Upper lobe of left lung (tissue), 4 donors: ENCODE measurements at regions not wholly inside any gene's neighbourhood (a gene's known extent, or its start where the extent isn't known, plus 50 kb on each side); places are given as distances from the start of the nearest gene placed in this dataset.

ENCODE experiments used
- CTCF ChIP-seq, 6 experiments: fragments of 450-650 bp in 4 of 6; fragments of 200-600 bp in 2 of 6; sonication (generic) in 2 of 6; IDR thresholded peaks; one replicate each; pipeline ENCODE4 v1.5.1; 2016 to 2019; ENCODE audit warnings: antibody characterized with exemption in 6 of 6
- POLR2AphosphoS5 ChIP-seq, 2 donors: sonication (generic); formaldehyde crosslinking; IDR thresholded peaks; one replicate each; pipeline ENCODE4 v1.5.1; 2017; ENCODE audit warnings: antibody characterized with exemption in 2 of 2

GRCh38 chr5:26181582-26181981, 856.8 kb downstream of the CDH9 start:
- TF ChIP-seq CTCF (IDR thresholded peaks at IDR 0.05) (no peak), POLR2AphosphoS5 (IDR thresholded peaks at IDR 0.05) (no peak)
